ENCODE measurements at regions not wholly inside any gene's neighbourhood (a gene's known extent, or its start where the extent isn't known, plus 50 kb on each side); places are given as distances from the start of the nearest gene placed in this dataset.

DNA sequence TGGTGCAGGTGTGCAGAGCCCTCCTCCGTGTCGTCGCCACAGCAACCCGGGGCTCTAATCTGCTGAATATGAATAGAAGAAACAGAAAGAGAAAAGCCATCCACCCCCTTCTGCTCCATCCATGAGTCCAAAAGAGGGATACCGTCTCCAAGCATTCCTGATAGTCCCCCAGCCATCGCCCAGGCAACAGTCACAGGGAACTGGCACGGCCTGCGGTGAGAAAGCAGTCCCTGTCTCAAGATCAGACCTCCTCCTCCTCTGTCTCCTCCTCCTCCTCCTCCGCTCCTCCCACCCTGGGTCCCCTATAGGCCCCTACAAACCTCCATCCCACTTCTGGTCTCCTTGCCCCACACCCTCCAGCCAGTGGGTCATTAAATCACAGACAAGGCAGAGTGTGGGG is 308.1 kb upstream of the MPDZ start:
- TF ChIP-seq SREBF2 (IDR thresholded peaks at IDR 0.05) (no peak), ZFP36 (IDR thresholded peaks at IDR 0.05; ENCODE audit: borderline replicate concordance, partially characterized antibody) (no peak), MAZ (IDR thresholded peaks at IDR 0.05; ENCODE audit: borderline replicate concordance, low read depth, low read length) (no peak), EHMT2 (IDR thresholded peaks at IDR 0.05; ENCODE audit: low read depth) (no peak)

Measured in A549 (cell line).